ENCODE measurements at regions not wholly inside any gene's neighbourhood (a gene's known extent, or its start where the extent isn't known, plus 50 kb on each side); places are given as distances from the start of the nearest gene placed in this dataset.

DNA sequence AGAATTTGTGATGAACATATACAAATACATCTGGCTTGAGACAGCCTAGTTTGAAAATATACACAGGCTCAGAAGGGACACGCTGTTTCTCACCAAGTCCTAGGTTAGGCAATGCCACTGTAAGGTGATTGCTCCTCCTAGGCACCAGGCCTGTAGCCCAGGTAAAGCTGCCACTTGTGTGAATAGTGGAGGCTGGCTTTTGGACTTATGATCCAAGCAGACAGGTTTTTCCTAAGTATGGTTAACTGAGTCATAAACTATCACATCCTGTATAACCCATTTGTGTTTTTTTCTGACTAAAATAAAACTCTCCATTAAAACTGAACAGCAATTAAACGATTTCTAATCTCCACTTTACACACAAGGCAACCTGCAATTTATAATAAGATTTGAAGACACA, 81.0 kb downstream of the SEMA4F start:
- intact Hi-C loops (cut with DNase I): no loop called here
- ATAC-seq: no peak
- DNase-seq (ENCODE audit: low spot score): no peak

- intact Hi-C loops (cut with DNase I): no loop called here
- DNase-seq (ENCODE audit: low spot score) (no peak), ATAC-seq (no peak)
Observed at GRCh38 chr2:74735564-74735963, 81.5 kb downstream of the SEMA4F start.

GRCh38 chr2:74736589-74736988, 82.5 kb downstream of the SEMA4F start:
- DNase-seq (ENCODE audit: low spot score): no peak
- intact Hi-C loops (cut with DNase I): no loop called here
- ATAC-seq: no peak

GRCh38 chr2:74738586-74738985, 84.5 kb downstream of the SEMA4F start:
- DNase-seq (ENCODE audit: low spot score): no peak
- no peak for ATAC-seq
- intact Hi-C loops (cut with DNase I): no loop called here

DNA sequence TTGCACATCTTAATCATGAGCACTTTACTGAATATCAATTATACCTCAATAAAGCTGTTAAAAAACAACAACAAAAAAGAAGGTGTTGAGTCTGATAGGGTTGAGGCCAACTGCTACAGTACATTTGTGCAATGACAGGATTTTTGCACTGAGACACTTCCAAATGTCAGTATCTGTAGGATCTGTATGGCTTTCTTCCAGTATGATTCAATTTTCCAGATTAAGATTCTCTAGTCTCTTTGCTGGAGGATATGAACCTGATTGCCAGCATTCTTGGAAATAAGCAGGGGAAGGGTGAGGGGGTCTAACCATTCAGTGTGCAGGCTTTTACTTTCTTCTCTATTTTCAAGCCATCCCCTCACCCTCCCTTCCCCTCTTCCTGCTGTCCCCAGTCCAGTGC, 85.1 kb downstream of the SEMA4F start:
- intact Hi-C loops (cut with DNase I): no loop called here
- ATAC-seq: no peak
- DNase-seq (ENCODE audit: low spot score): no peak

GRCh38 chr2:74739733-74740241, 85.7 kb downstream of the SEMA4F start:
- intact Hi-C loops (cut with DNase I): no loop called here
- ATAC-seq (no peak), DNase-seq (ENCODE audit: low spot score) (no peak)

DNA sequence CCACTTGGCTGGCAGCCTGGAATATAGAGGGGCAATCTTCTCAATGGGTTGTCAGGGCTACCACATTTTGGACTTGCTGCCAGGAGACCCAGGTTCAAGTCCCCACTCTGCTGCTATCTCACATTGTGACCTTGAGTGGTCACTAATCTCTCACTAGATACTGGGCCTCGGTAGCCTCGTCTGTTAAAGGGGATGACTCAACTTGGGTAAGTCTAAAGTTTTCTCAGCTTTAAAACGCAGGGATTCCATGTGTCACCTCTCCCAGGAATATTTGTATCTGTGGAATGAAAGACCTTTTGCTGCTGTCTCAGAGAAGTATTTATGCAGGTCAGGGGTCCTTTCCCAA, 86.3 kb downstream of the SEMA4F start:
- no peak for ATAC-seq

DNA sequence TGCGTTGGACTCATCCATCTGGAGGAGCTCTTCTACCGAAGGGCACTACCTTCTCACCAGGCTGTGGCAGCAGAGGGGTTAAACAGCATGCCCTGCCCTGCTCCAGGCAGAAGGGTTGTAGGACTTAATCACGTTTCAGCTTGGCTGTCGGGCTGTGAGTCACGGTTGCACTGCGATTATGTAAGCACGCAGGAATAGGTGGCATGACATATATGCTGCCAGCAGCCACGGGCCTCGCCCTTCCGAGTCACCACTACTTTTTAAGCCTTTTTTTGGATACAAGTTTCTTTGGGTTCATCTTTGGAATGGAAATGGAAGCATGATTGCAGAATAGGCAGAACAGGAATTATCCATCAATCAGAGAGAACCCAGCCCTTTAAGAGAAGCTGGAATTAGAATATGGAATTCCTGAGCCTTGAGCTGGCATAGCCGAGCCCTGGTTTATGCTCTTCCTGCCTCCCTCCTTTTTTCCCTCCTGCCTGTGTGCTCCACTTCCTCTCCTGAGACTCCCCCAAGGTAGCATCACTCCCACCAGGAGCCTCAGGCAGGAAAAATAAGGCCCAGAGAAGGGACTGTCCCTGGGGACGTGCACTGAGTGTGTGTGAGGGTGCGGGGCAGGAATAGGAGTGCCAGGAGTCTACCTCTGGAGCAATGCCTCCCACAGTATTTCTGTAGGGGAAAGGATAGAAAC, 86.8 kb downstream of the SEMA4F start:
- intact Hi-C loops (cut with DNase I): no loop called here
- ATAC-seq (no peak), DNase-seq (ENCODE audit: low spot score) (no peak)

More for the DNA sequence above, 86.3 kb downstream of the SEMA4F start:
- intact Hi-C loops (cut with DNase I): no loop called here
- DNase-seq (ENCODE audit: low spot score): no peak

DNA sequence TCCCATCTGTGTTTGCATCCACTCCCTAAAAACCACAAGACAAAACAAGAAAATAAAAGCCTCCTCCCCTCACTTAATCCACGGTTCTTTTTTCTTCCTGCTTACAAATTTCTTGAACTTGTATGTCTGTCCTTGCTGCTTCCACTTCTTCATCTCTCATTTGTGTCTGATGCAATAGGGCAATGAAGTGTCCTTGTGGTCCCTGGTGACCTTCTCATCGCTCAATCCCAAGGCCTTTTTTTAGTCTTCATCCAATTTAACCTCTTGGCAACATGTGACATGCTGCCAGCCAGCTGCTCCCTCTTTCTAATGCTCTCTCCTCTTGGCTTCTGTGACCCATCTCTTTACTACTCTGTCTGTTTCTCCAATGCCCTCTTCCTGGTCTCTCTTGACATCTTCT, 87.6 kb downstream of the SEMA4F start:
- ATAC-seq: no peak
- intact Hi-C loops (cut with DNase I): no loop called here
- no peak for DNase-seq (ENCODE audit: low spot score)

GRCh38 chr2:74742471-74742870, 88.4 kb downstream of the SEMA4F start:
- no peak for ATAC-seq
- intact Hi-C loops (cut with DNase I): no loop called here
- DNase-seq (ENCODE audit: low spot score): no peak

DNA sequence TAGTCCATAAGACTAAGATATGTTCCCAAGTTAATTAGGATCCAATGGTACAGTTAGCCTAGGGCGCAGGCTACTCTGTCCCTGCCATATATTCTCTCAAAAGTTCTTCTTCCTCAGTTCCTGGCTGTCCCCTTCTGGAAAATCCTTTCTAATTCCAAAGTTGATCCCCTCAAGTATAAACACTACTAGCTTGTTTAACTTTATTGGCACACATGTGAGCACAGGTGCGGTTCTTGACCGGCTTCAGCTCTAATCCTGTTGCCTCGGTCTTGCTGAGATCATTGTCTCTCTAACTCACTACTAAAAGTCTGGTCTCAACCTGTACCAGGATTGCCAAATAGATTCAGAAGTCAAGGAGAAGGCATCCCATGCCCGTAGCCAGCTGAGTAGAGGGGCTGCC, 89.0 kb downstream of the SEMA4F start:
- intact Hi-C loops (cut with DNase I): no loop called here
- DNase-seq (ENCODE audit: low spot score): no peak
- no peak for ATAC-seq

- ATAC-seq: no peak
- no peak for DNase-seq (ENCODE audit: low spot score)
- intact Hi-C loops (cut with DNase I): no loop called here
Observed at GRCh38 chr2:74743778-74744177, 89.7 kb downstream of the SEMA4F start.

DNA sequence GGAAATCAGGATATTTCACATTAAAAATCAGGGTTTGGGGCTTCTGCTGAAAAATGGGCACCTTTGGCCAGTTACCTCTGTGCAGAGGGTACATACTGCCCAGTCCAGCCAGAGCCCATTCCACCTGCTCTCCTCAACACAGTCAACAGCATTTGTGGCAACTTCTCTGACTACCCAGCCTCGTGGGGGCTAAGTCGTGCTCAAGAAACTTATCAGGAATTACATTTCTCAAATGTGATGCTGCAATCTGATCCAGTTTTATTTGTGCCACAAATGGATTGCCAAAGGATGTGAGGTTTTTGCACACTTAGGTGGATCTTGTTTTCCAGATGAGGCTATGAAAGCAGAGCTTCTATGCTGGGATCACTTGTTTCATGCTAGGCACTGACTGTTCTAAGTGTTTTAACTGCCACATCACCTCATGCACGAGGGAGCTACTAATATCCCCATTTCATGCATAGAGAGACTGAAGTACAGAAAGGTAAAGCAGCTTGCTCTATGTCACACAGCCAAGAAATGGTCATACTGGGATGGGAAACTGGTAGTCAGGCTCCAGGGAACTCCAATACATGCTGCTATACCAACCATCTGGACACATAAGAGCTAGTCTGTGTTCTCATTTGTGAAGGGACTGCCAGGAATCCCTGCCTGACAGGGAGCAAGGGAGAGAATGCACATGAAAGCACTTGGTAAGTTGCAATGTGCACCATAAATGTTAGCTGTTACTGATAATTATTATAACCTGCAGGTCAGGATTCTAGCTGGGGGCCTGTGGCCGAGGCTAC, 89.0 kb upstream of the HK2 start:
- intact Hi-C loops (cut with DNase I): no loop called here
- DNase-seq (ENCODE audit: low spot score) (no peak), ATAC-seq (no peak)

- DNase-seq (ENCODE audit: low spot score) (no peak), ATAC-seq (no peak)
- intact Hi-C loops (cut with DNase I): no loop called here
Observed at GRCh38 chr2:74745766-74746165, 88.2 kb upstream of the HK2 start.

DNA sequence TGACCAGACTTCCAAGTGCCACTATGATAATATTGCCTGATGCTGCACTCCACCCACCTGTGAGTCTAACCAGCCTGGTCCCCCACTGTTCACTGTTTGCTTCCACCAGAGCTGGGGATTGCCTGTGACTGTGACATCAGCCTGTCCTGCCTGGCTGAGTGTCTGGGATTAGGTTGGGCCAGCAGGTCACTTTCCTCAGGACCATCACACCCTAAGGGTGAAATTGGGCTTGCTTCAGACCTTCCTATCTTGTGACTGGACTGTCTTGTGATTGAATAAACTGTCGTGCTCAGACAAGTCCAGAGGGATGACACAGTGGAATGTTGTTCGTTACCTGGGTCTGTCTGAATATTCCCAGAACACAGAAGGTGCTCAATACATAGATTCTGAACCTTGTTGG, 87.4 kb upstream of the HK2 start:
- DNase-seq (ENCODE audit: low spot score) (no peak), ATAC-seq (no peak)
- intact Hi-C loops (cut with DNase I): no loop called here

DNA sequence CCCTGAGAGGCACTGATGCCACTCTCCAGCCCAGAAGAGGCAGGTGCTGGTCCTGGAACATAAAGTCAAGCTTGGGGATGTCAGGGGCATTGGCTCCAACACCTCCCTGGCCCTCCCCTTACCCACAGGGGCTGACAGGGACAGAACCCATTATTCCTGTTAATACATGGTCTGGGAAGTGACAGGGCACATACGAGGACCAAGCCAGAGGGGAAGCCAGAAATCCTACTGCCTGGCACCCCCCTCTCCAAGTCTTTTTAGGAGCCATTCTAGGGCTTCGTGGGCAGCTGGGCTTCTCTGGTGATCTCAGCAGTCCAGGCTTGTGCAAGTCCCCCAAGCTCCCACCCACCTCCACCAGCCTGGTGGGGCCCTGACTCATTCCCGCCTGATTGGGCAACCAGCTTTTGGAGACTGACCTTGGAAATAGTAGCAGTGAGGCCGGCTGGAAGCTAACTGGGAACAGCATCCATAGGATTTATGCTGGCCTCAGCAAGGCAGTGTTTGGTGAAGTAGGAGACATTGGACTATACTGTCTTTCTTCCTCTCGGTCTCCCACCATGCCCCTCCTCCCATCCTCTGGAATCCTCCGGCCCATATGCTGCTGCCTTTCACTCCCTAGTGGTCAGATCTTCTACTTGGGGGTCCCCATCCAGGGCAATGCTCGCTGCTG, 86.4 kb upstream of the HK2 start:
- intact Hi-C loops (cut with DNase I): no loop called here
- DNase-seq (ENCODE audit: low spot score) (no peak), ATAC-seq (no peak)

DNA sequence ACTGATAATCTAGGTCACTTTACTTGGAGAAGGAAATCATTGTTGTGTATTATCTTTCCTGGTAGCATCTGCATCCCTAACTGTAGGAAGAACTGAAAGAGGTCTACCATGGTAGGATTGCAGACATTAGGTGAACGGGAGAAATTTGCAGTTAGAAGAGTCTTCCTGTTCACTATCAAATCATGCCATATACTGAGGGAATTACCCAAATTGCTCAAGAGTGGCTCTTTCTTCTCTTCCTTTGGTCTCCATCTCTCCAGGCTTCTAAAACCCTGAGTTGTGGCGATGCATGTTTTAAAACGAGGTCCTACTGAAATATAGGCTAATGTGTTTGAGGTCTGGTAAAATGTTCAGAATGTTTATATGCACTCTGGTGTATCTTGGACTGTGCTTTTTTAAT, 85.3 kb upstream of the HK2 start:
- ATAC-seq (no peak), DNase-seq (ENCODE audit: low spot score) (no peak)
- intact Hi-C loops (cut with DNase I): no loop called here

DNA sequence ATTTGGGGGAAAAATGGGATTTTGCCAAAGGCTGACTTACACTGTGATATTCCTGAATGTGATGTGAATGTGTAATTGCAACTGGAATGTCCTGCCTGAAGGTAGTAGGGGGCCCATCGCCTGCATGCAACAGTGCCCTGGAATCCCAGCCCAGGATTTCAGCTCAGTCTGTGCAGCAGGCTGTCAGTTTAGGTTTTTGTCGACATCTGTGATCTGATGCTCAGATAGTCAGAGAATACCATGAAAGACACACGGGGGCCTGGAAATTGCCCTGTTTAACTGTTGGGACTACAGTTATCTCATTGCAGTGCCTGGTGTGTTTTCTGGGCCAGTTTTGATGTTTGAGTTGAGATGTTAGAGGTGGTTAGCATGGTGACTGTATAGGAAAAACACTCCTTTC, 84.5 kb upstream of the HK2 start:
- ATAC-seq: no peak
- intact Hi-C loops (cut with DNase I): no loop called here
- DNase-seq (ENCODE audit: low spot score): no peak

- DNase-seq (ENCODE audit: low spot score) (no peak), ATAC-seq (no peak)
- intact Hi-C loops (cut with DNase I): no loop called here
Observed at GRCh38 chr2:74751981-74752851, 81.7 kb upstream of the HK2 start.
